Hippocampal formation (tissue), 2 donors: ENCODE measurements at regions not wholly inside any gene's neighbourhood (a gene's known extent, or its start where the extent isn't known, plus 50 kb on each side); places are given as distances from the start of the nearest gene placed in this dataset.
"Not testable (repeated sequence)": the region's sequence is repeated elsewhere in the genome, so short reads cannot be mapped to it uniquely, and the experiment has no call there.

Experiments
- DNase-seq, 2 donors: peaks; one replicate each; lab custom pipeline; 2025; lab: John Stamatoyannopoulos, UW

- DNase-seq: no peak
These were observed 53.5 kb upstream of the EPB41L4A start for GRCh38 chr5:112472614-112473013.

DNA sequence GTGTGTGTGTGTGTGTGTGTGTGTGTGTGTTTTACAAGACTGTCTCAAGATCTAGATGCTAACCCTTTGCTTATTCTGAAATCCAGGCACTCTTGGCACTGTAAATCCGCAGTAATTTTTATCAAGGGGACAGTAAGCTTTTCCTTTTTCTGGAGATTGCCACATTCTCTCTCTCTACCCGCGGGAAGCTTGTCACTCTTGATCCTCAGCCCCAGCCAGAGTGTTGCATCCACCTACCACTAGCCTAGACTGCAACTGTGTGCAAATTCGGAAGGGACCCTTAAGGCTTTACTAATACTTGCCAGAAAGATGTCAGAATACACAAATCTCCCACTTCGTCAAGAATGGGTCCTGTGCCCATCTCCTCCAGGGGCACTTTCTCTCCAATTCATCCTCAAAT, 54.9 kb upstream of the EPB41L4A start:
- DNase-seq: no peak

- DNase-seq: peak; percentile 8 to 31
These were observed 56.8 kb upstream of the EPB41L4A start for GRCh38 chr5:112475747-112476365.

DNA sequence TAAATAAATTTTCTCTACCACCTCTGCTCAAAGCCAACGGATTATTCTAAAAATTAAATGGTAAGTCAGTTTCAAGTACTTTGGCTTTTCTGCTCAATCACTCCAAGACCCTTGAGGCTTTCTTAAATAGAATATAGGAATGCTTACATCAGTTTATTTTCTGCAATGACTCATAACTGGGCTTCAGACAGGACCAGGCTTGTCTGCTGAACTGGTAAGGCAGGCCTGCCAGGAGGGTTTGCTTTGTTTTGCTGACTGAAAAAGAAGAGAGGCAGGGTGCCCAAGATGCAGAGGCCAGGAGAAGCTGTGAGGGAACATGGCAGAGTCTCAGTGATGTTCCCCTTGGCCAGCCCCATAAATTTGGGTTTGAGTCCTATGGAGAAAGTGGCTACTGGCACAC, 60.3 kb upstream of the EPB41L4A start:
- DNase-seq: no peak

DNA sequence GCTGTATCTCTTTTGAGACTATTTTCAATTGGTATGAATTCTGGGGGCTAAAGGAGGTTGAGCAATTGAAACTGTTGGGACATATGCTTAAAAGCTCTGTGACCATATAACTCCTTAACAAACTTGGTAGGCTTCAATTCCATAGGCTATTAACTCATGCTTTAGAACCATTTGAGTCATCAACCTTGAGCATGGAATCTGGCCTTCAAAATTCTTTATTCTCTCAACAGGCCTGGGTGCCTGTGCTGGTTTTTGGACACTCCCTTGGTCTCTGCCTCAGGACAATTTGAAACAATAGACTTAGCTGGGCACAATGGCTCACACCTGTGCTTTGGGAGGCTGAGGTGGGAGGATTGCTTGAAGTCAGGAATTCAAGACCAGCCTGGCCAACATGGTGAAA, 61.4 kb upstream of the EPB41L4A start:
- no peak for DNase-seq

DNA sequence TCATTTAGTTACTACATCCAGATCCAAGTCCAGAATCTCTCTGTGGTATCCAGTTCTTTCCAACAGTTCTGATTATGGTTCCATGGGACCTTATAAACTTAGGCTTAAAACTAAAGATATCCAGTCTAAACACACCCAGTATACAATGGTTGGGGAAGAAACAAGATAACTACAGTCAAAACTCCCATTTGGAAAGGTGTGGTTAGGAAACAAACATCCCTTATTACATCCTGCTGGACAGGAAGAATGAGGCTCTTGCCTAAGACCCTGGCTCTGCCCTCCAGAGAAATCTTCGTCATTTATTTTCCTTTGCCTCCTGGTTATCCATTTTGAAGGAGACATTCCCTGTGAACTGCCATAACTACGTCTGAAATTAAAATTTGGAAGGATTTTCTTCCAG, 64.6 kb upstream of the EPB41L4A start:
- no peak for DNase-seq

DNA sequence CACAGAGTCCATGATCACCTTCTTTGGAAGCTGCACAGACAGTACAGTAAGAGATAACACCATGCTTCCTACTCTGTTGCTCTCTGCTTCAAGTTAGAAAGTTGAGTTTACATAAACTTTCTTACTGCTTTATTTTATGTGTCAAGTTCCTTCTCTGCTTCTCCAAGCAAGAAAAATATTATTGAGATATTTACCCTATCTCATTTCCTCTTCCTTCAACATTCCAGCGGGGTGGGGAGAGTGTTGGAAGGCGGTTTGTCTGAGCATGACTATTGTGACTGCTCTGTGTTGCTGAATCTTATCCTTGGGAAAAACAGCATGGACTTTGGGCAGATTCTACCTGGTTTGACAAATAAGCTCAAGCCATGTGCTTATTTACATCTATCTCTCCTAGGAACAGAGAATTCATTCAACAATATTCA, 66.9 kb upstream of the EPB41L4A start:
- DNase-seq: no peak

DNA sequence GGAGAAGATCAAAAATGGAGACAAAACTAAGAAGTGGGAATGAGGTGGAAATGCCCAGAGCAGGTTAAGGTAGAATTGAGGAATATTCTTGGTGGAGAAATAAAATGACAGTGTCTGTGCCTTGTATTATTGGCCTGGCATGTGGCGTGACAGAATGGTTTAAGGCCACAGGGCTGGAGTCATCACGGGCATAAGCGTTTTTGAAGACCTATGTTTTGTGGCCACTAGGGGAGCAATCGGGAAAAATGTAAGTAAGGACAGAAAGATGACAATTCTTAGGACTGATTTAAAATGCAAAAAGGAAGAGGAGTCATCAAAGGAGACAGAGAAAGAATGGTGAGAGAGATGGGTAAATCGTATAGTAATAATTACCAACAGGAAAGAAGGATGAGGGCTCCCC, 72.2 kb upstream of the EPB41L4A start:
- no peak for DNase-seq

- peak in 1 of 2 donors; percentile 58 for DNase-seq
These were observed 73.2 kb upstream of the EPB41L4A start for GRCh38 chr5:112492291-112492690.

- not testable (repeated sequence) for DNase-seq
These were observed 84.8 kb upstream of the EPB41L4A start for GRCh38 chr5:112503749-112504501.

GRCh38 chr5:112509097-112509496, 90.0 kb upstream of the EPB41L4A start:
- not testable (repeated sequence) for DNase-seq

GRCh38 chr5:112511920-112512319, 92.8 kb upstream of the EPB41L4A start:
- no peak for DNase-seq

GRCh38 chr5:112512901-112513300, 93.8 kb upstream of the EPB41L4A start:
- no peak for DNase-seq

DNA sequence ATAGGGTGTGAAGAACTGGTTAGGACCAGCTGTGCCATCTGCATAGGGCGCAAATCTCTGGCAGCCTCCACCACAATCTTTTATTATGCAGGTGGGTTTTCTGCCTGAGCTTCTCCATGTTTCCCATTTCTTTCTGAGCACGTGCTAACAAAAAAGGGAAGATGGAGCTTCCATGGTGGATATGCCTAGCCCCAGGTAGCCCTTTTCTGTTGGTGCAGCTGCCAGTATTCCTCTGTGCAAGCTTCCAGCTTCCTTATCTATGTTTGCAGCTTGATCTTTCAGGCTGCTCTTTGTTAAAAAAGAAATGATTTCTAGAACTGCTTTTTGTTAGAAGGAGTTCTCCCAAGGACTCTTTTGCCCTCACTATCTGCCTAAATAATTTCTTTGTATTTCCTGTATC, 95.0 kb upstream of the EPB41L4A start:
- DNase-seq: no peak

DNA sequence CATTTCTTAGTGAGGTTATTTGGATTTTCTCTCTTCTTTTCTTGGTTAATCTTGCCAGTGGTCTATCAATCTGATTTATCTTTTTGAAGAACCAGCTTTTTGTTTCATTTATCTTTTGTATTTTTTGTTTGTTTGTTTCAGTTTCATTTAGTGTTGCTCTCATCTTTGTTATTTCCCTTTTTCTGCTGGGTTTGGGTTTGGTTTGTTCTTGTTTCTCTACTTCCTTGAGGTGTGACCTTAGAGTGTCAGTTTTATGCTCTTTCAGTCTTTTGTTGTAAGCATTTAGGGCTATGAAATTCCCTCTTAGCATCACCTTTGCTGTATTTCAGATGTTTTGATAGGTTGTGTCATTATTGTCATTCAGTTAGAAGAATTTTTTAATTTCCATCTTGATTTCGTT, 101.4 kb upstream of the EPB41L4A start:
- DNase-seq: not testable (repeated sequence)

DNA sequence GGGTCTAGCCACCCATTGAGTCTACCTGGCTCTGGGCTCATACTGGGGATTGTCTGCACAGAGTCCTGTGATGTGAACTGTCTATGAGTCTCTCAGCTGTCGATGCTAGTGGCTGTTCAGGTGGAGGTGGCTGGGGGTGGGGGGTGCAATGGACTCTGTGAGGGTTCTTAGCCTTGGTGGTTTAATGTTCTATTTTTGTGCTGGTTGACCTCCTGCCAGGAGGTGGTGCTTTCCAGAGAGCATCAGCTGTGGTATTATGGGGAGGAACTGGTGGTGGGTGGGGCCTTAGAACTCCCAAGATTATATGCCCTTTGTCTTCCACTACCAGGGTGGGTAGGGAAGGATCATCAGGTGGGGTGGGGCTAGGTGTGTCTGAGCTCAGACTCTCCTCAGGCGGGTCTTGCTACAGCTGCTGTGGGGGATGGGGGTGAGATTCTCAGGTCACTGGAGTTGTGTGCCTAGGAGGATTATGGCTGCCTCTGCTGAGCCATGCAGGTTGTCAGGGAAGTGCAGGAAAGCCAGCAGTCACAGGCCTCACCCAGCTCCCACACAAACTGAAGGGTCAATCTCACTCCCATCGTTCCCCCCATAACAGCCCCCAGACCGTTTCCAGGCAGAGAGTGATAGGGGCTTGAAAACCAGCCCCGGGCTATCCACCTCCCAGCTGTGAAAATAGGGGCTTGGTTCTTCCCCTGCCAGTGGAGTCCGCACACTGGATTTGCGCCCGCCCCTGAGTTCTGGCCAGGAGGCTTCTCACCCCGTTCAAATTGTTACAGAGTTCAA, 104.0 kb upstream of the EPB41L4A start:
- DNase-seq: not testable (repeated sequence)

- not testable (repeated sequence) for DNase-seq
These were observed 104.7 kb upstream of the EPB41L4A start for GRCh38 chr5:112523674-112524263.

DNA sequence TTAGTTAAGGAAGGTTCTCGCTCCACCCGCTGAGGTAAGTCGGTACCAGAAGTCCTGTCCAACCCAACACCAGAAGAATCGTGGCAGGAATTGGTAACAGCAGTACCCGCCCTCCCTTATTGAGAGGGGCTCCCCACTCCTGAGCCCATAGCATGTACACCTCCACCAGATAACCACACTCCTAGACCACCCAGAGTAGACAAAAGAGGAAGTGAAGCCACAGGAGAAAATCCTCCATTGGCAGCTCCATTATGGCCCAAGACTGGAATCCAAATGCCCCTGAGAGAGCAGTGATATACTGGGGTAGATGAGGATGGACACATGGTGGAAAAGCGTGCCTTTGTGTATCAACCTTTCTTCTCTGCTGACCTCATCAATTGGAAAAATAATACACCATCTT, 106.1 kb upstream of the EPB41L4A start:
- DNase-seq: no peak

DNA sequence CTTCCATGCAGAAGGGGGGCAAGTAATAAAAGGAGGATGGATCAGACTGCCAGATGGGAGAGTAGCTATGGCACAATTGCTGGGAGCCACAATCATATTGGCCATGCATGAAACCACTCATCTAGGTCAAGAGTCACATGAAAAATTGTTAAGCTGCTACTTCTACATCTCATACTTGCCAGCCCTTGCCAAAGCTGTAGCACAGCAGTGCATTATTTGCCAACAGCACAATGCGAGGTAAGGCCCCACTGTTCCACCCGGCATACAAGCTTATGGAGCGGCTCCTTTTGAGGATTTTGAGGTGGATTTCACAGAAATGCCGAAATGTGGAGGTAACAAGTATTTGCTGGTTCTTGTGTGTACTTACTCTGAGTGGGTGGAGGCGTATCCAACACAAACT, 109.9 kb upstream of the EPB41L4A start:
- no peak for DNase-seq

- DNase-seq: no peak
These were observed 110.4 kb upstream of the EPB41L4A start for GRCh38 chr5:112529525-112529924.

DNA sequence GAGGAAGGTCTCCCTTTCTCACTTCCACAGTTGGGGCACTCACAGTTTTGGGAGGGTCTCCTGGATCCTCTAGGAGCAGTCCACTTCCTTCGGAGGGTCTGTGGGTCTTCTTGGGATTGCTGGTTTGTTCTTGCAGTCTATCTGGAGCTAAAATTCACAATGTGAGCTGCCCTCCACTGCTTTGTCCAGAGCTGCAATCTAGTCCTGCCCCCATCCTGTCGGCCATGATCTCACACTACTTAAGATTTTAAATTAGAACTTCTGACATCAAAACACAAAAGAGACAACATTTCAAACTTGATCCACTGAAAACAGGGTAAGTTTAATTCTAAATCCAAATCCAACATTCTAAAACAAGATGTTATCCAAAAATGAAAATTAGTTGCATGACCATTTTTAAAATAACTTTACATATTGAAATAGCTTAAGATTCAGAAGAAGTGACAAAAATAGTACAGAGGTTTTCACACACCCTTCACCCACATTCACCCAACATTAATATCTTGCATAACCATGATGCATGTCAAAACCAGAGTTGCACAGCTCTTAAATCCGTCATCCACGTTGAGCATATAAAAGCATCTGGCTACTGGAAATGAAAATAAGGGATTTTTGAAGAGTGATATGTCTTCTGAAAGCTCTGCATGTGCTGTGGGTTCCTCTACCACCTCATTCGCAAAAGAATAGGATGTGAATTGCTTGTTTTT, 113.7 kb upstream of the EPB41L4A start:
- no peak for DNase-seq

DNA sequence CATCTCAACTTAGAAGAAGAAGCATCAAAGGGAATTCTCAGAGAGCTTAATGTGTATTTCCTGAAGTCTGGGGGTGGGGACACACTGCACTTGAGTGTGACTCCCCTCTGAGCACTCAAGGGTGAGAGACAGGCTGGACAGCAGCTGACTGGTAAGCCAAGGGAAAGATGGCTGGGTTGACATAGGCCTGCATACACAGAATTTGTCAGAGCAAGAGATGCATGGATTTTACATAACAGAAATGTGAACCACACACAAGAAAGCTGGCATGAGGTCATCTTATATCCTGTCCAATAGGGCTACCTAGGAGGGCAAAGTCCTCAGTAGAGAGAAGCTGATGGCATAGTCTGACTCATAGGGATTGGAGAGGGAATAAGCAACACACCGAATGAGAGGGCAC, 114.3 kb upstream of the EPB41L4A start:
- DNase-seq: no peak
